Liver (tissue), 8 donors: ENCODE measurements at regions not wholly inside any gene's neighbourhood (a gene's known extent, or its start where the extent isn't known, plus 50 kb on each side); places are given as distances from the start of the nearest gene placed in this dataset.

Experiments
- DNase-seq: peaks from one replicate; pipeline ENCODE4 v3.0.0-alpha.2; 2017; ENCODE audit warnings: low spot score
- H3K27ac ChIP-seq, 2 donors: one replicate each; pipeline ENCODE4 v1.7.0; 2013; ENCODE audit warnings: inconsistent platforms in 2 of 2, low read length in 2 of 2, control low read depth in 1 of 2, low read depth in 1 of 2, mild to moderate bottlenecking in 1 of 2
- H3K27me3 ChIP-seq, 4 donors: one replicate each; pipeline versions ENCODE4 v1.6.1 to v1.7.0; 2013; ENCODE audit warnings: low read length in 3 of 4, inconsistent platforms in 1 of 4, mild to moderate bottlenecking in 1 of 4, moderate library complexity in 1 of 4; ENCODE audit not compliant: control insufficient read depth in 4 of 4, insufficient read depth in 4 of 4
- H3K36me3 ChIP-seq, 4 donors: one replicate each; pipeline versions ENCODE4 v1.6.1 to v1.7.0; 2013; ENCODE audit warnings: low read length in 3 of 4, mild to moderate bottlenecking in 3 of 4, low read depth in 1 of 4, moderate library complexity in 1 of 4; ENCODE audit not compliant: control insufficient read depth in 4 of 4, insufficient read depth in 3 of 4
- H3K4me1 ChIP-seq, 4 donors: one replicate each; pipeline versions ENCODE4 v1.6.1 to v1.7.0; 2013; ENCODE audit warnings: low read length in 3 of 4, mild to moderate bottlenecking in 3 of 4, moderate library complexity in 1 of 4; ENCODE audit not compliant: control insufficient read depth in 4 of 4, insufficient read depth in 4 of 4
- H3K4me3 ChIP-seq, 3 donors: one replicate each; pipeline versions ENCODE4 v1.6.1 to v1.7.0; 2013; ENCODE audit warnings: low read length in 3 of 3, control low read depth in 1 of 3, low read depth in 1 of 3, mild to moderate bottlenecking in 1 of 3
- H3K9ac ChIP-seq, 2 donors: one replicate each; pipeline ENCODE4 v1.7.0; 2013; ENCODE audit warnings: low read length in 2 of 2, mild to moderate bottlenecking in 2 of 2, moderate library complexity in 2 of 2, control low read depth in 1 of 2, low read depth in 1 of 2
- H3K9me3 ChIP-seq, 4 donors: one replicate each; pipeline versions ENCODE4 v1.6.1 to v1.7.0; 2013; ENCODE audit warnings: low read length in 3 of 4; ENCODE audit not compliant: control insufficient read depth in 4 of 4
- ATF3 ChIP-seq: IDR thresholded peaks from 2 replicates; pipeline ENCODE4 v1.6.1; 2016; ENCODE audit warnings: antibody characterized with exemption
- CTCF ChIP-seq: fragments of 150-350 bp; IDR thresholded peaks from 2 replicates; pipeline ENCODE4 v1.5.1; 2017; ENCODE audit warnings: improper control_type of control experiment, low read depth, low read length; ENCODE audit not compliant: missing input control
- EGR1 ChIP-seq, 2 donors: IDR thresholded peaks; 2 replicates each; pipeline ENCODE4 v1.6.1; 2016 to 2018; ENCODE audit warnings: antibody characterized with exemption in 2 of 2, low read depth in 2 of 2
- FOXA1 ChIP-seq: IDR thresholded peaks from 2 replicates; pipeline ENCODE4 v1.6.1; 2016; ENCODE audit warnings: antibody characterized with exemption
- FOXA2 ChIP-seq: IDR thresholded peaks from 2 replicates; pipeline ENCODE4 v1.6.1; 2016; ENCODE audit warnings: antibody characterized with exemption
- GABPA ChIP-seq, 2 donors: IDR thresholded peaks in 1 of 2; conservative IDR thresholded peaks in 1 of 2; 2 replicates each; pipeline ENCODE4 v1.6.1; 2016; ENCODE audit warnings: antibody characterized with exemption in 2 of 2, mild to moderate bottlenecking in 1 of 2, moderate library complexity in 1 of 2
- HNF4A ChIP-seq, 2 donors: conservative IDR thresholded peaks; 2 replicates each; pipeline ENCODE4 v1.6.1; 2016; ENCODE audit warnings: antibody characterized with exemption in 2 of 2, mild to moderate bottlenecking in 2 of 2
- HNF4G ChIP-seq: IDR thresholded peaks from 2 replicates; pipeline ENCODE4 v1.6.1; 2016; ENCODE audit warnings: antibody characterized with exemption
- NR2F2 ChIP-seq: IDR thresholded peaks from 2 replicates; pipeline ENCODE4 v1.6.1; 2016; ENCODE audit warnings: antibody characterized with exemption
- RAD21 ChIP-seq, 2 donors: IDR thresholded peaks; 2 replicates each; pipeline ENCODE4 v1.6.1; 2016; ENCODE audit warnings: antibody characterized with exemption in 2 of 2, mild to moderate bottlenecking in 2 of 2
- RXRA ChIP-seq, 2 donors: IDR thresholded peaks; 2 replicates each; pipeline ENCODE4 v1.6.1; 2017 to 2018; ENCODE audit warnings: antibody characterized with exemption in 2 of 2, mild to moderate bottlenecking in 1 of 2
- SP1 ChIP-seq: IDR thresholded peaks from 2 replicates; pipeline ENCODE4 v1.6.1; 2018; ENCODE audit warnings: antibody characterized with exemption, mild to moderate bottlenecking
- WGBS: extraction: QIAGEN DNeasy Blood & Tissue Kit; methylation state at CpG from one replicate; pipeline ENCODE4 v1.1.7; 2013; 5-methylcytosine and 5-hydroxymethylcytosine counted together
- TF ChIP-seq, protein P1 (sequence below): IDR thresholded peaks from 2 replicates; pipeline ENCODE4 v1.6.1; 2016; ENCODE audit warnings: antibody characterized with exemption, mild to moderate bottlenecking
- TF ChIP-seq, protein P2 (sequence below): IDR thresholded peaks from 2 replicates; pipeline ENCODE4 v1.6.1; 2016; ENCODE audit warnings: antibody characterized with exemption
- donor health status: healthy.
- donor health status: healthy.
- donor health status: healthy.
- donor health status: healthy.
- donor health status: healthy.

DNA sequence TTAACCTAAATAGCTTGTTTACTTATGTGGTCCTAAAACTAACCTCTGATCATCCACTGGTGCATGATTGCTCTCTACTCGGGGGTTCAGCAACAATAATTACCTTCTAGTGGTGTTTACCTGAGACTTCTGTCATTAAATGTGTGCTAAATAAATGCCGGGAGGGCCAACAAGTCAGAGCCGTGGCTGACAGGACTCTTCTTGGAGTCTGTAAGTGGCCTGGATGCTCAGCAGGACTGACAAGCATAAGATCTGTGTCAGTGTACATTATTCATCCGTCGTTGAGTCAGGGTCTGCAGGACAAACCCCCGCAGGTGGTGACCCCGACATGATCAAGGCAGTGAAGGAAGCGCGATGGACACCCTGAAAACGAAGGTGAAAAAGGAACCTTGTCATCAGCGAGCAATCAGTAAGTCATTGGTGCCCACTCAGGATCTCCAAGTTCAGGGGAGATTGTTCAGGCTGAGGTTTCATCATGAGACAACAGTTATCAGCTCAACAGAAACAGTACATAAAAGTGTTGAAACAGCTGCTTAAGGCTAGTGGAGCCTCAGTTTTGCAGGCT lies 1466.9 kb downstream of the UQCRFS1 start:
- Histone ChIP-seq H3K9me3 (peaks cover 0 to 1% (median 0%) of the 10 kb centered on the region in 4 donors), H3K27ac (no peak overlapping the region), H3K4me1 (no peaks in the 10 kb centered on the region), H3K36me3 (no peaks in the 10 kb centered on the region), H3K9ac (no peak overlapping the region), H3K4me3 (no peak overlapping the region), H3K27me3 (no peaks in the 10 kb centered on the region)
- peak; percentile 4 for DNase-seq
- 93% methylated on average over 11 of the region's 11 CpGs for WGBS
- TF ChIP-seq RXRA (IDR thresholded peaks at IDR 0.05), result no peak
- no peak for TF ChIP-seq EGR1 (IDR thresholded peaks at IDR 0.05; ENCODE audit: low read depth in 2 of 2)
- no peak for TF ChIP-seq NR2F2
- no peak for TF ChIP-seq ATF3
- TF ChIP-seq RAD21 (IDR thresholded peaks at IDR 0.05), result no peak
- TF ChIP-seq CTCF, result no peak
- TF ChIP-seq, protein P1, sequence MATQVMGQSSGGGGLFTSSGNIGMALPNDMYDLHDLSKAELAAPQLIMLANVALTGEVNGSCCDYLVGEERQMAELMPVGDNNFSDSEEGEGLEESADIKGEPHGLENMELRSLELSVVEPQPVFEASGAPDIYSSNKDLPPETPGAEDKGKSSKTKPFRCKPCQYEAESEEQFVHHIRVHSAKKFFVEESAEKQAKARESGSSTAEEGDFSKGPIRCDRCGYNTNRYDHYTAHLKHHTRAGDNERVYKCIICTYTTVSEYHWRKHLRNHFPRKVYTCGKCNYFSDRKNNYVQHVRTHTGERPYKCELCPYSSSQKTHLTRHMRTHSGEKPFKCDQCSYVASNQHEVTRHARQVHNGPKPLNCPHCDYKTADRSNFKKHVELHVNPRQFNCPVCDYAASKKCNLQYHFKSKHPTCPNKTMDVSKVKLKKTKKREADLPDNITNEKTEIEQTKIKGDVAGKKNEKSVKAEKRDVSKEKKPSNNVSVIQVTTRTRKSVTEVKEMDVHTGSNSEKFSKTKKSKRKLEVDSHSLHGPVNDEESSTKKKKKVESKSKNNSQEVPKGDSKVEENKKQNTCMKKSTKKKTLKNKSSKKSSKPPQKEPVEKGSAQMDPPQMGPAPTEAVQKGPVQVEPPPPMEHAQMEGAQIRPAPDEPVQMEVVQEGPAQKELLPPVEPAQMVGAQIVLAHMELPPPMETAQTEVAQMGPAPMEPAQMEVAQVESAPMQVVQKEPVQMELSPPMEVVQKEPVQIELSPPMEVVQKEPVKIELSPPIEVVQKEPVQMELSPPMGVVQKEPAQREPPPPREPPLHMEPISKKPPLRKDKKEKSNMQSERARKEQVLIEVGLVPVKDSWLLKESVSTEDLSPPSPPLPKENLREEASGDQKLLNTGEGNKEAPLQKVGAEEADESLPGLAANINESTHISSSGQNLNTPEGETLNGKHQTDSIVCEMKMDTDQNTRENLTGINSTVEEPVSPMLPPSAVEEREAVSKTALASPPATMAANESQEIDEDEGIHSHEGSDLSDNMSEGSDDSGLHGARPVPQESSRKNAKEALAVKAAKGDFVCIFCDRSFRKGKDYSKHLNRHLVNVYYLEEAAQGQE, result no peak
- no peak for TF ChIP-seq FOXA2
- TF ChIP-seq GABPA (IDR thresholded peaks at IDR 0.05 in 1 of 2, conservative IDR thresholded peaks at IDR 0.05 in 1 of 2), result no peak
- TF ChIP-seq SP1, result no peak
- no peak for TF ChIP-seq HNF4A (conservative IDR thresholded peaks at IDR 0.05)
- TF ChIP-seq, protein P2, sequence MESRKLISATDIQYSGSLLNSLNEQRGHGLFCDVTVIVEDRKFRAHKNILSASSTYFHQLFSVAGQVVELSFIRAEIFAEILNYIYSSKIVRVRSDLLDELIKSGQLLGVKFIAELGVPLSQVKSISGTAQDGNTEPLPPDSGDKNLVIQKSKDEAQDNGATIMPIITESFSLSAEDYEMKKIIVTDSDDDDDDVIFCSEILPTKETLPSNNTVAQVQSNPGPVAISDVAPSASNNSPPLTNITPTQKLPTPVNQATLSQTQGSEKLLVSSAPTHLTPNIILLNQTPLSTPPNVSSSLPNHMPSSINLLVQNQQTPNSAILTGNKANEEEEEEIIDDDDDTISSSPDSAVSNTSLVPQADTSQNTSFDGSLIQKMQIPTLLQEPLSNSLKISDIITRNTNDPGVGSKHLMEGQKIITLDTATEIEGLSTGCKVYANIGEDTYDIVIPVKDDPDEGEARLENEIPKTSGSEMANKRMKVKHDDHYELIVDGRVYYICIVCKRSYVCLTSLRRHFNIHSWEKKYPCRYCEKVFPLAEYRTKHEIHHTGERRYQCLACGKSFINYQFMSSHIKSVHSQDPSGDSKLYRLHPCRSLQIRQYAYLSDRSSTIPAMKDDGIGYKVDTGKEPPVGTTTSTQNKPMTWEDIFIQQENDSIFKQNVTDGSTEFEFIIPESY, result no peak
- TF ChIP-seq FOXA1, result no peak
- no peak for TF ChIP-seq HNF4G
